GM18505 (cell line): ENCODE measurements at regions not wholly inside any gene's neighbourhood (a gene's known extent, or its start where the extent isn't known, plus 50 kb on each side); places are given as distances from the start of the nearest gene placed in this dataset.
A peak's percentile ranks its signal among the peaks of the same experiment; 100 is the strongest.

ENCODE experiments used
- ATAC-seq: cut with Tn5 transposase; IDR thresholded peaks from one replicate; pipeline ENCODE4 v1.9.1; 2021; ENCODE audit not compliant: unreplicated experiment
- POLR2A ChIP-seq: IDR thresholded peaks from 4 replicates; pipeline ENCODE4 v1.6.1; 2011; ENCODE audit warnings: borderline replicate concordance; ENCODE audit not compliant: insufficient read depth, insufficient read length; ENCODE audit errors: extremely low read depth

GRCh38 chr18:2325308-2325849, 245.9 kb downstream of the METTL4 start:
- no peak for ATAC-seq
- TF ChIP-seq POLR2A = no peak

- ATAC-seq = no peak
- TF ChIP-seq POLR2A = no peak
These were observed 245.4 kb downstream of the METTL4 start for GRCh38 chr18:2325933-2326332.

GRCh38 chr18:2326999-2327398, 244.3 kb downstream of the METTL4 start:
- TF ChIP-seq POLR2A = no peak
- no peak for ATAC-seq

GRCh38 chr18:2330764-2331163, 240.5 kb downstream of the METTL4 start:
- no peak for TF ChIP-seq POLR2A
- ATAC-seq = no peak

GRCh38 chr18:2331491-2331890, 239.8 kb downstream of the METTL4 start:
- no peak for TF ChIP-seq POLR2A
- no peak for ATAC-seq

- ATAC-seq = no peak
- TF ChIP-seq POLR2A = no peak
These were observed 234.5 kb downstream of the METTL4 start for GRCh38 chr18:2336690-2337392.

- TF ChIP-seq POLR2A = no peak
- ATAC-seq = peak; percentile 82
These were observed 233.7 kb downstream of the METTL4 start for GRCh38 chr18:2337552-2338141.

GRCh38 chr18:2338601-2339000, 232.7 kb downstream of the METTL4 start:
- no peak for TF ChIP-seq POLR2A
- ATAC-seq = no peak

- ATAC-seq = no peak
- no peak for TF ChIP-seq POLR2A
These were observed 231.0 kb downstream of the METTL4 start for GRCh38 chr18:2340335-2340734.

GRCh38 chr18:2348003-2348402, 223.3 kb downstream of the METTL4 start:
- TF ChIP-seq POLR2A = no peak

GRCh38 chr18:2351126-2351850, 220.0 kb downstream of the METTL4 start:
- ATAC-seq = no peak
- no peak for TF ChIP-seq POLR2A

More at GRCh38 chr18:2348003-2348402, 223.3 kb downstream of the METTL4 start:
- ATAC-seq = no peak

- no peak for ATAC-seq
- TF ChIP-seq POLR2A = no peak
These were observed 217.0 kb downstream of the METTL4 start for GRCh38 chr18:2354292-2354691.

- ATAC-seq = no peak
These were observed 214.4 kb downstream of the METTL4 start for GRCh38 chr18:2356906-2357305.

GRCh38 chr18:2360861-2361260, 210.4 kb downstream of the METTL4 start:
- no peak for TF ChIP-seq POLR2A
- ATAC-seq = no peak

More at GRCh38 chr18:2356906-2357305, 214.4 kb downstream of the METTL4 start:
- no peak for TF ChIP-seq POLR2A

GRCh38 chr18:2368102-2368501, 203.2 kb downstream of the METTL4 start:
- TF ChIP-seq POLR2A = no peak
- no peak for ATAC-seq

GRCh38 chr18:2376707-2377106, 194.6 kb downstream of the METTL4 start:
- no peak for ATAC-seq
- TF ChIP-seq POLR2A = no peak
